ENCODE measurements at regions not wholly inside any gene's neighbourhood (a gene's known extent, or its start where the extent isn't known, plus 50 kb on each side); places are given as distances from the start of the nearest gene placed in this dataset.
"Not testable (repeated sequence)": the region's sequence is repeated elsewhere in the genome, so short reads cannot be mapped to it uniquely, and the experiment has no call there.

DNA sequence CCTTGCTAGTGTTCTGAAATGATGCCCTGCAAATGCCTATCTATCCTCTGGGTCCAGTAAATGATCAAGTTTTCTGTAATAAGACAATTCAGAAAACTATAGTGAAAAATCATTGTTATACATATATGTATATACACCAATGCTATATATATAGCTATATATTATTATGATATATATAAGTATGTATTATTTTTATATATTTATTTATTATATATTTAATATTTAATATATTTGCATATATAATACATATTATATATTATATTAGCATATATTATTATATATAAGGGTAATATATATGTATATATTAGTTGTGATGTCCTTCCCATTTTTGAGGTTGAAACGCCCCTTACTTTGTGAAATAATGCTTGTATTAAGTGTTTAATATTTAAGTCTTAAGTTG, 181.4 kb upstream of the CACNA2D1 start:
- DNase-seq (ENCODE audit: low read depth in 3 of 3), result no peak

DNA sequence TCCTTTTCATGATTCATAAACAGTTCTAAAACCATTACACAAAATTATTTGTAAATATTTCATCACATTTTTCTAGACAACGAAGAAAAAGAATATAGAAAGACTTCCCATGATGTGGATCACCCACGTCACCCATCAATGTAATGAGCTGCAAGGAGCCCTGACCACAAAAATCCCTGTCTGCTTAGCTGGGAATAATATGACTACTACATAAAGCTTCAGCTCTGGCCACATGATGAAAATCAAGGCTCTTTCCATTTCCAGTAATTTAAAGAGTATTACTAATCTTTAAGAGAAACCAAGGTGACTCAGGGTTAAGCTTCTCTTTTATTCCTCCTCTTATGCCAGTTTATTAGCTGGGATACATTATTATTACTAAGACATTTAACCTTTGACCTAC, 180.8 kb upstream of the CACNA2D1 start:
- DNase-seq (ENCODE audit: low read depth in 3 of 3), result no peak

DNA sequence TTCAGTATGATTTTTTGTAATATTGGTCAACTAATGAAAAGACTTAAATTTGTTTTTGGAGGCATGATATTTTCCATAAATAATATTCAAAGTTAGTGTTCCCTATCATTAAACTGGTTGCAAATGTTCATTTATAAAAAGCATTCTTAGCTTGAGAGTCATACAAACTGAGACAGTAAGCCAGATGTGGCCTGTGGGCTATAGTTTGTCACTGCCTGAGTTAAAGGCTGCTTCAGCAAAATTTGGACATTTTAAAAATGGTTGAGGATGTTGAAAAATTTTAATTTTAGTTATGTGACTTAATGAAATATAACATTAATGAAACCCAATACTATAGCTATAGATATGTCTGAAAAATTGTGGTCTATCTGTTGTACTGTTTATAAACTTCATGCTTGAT, 180.2 kb upstream of the CACNA2D1 start:
- DNase-seq (ENCODE audit: low read depth in 3 of 3), result no peak

DNA sequence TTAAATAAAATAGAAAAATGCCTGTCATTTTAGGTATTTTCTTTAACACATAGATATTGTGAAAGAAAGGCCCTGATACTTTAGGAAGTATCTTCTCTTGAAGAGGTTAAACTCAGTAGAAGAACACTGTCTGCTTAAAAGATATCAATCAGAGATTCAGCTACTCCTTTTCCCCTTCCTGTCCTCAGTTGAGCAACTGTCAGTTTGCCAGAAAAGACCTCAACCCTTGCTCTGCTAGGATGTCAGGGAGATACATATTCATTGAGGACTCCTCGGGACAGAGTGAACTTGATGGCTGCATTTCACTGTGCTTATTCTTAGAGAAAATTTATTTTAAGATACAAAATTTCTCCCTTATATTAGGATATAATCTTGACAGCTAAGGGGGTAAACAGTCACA, 173.6 kb upstream of the CACNA2D1 start:
- DNase-seq (ENCODE audit: low read depth in 3 of 3), result no peak

GRCh38 chr7:82616059-82616728, 172.6 kb upstream of the CACNA2D1 start:
- DNase-seq (ENCODE audit: low read depth in 3 of 3), result no peak

- DNase-seq (ENCODE audit: low read depth in 3 of 3), result no peak
Observed at GRCh38 chr7:82615527-82615926, 171.9 kb upstream of the CACNA2D1 start.

- DNase-seq (ENCODE audit: low read depth in 3 of 3), result no peak
Observed at GRCh38 chr7:82609746-82610145, 166.2 kb upstream of the CACNA2D1 start.

DNA sequence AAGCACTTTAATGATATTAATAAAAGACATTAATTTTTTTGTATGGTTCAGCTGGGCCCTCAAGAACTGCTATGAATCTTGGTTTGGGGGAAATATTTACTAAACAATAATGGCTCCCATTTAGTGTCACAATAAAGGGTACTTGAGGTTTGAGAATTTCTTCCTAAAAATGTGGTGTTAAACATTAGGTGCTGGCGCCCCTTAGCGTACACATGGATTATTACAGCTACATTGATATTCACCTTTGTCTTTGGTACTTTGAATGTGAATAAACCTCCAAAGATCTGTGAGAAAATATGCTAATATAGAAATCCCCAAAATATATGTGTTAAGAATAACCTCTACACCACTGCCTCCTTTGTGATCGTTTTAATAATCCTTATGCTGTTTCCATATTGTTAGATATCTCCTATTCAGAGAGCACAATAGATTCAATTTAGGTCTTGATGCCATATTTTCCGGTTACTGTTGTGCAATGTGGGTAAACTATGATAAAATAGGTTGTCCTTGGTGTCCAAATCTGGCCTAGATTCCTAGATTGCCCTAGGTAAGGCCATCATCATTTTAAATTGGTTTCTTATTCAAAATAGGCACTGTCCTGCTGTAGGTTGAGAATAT, 161.8 kb upstream of the CACNA2D1 start:
- DNase-seq (ENCODE audit: low read depth in 3 of 3), result no peak

GRCh38 chr7:82602066-82602465, 158.5 kb upstream of the CACNA2D1 start:
- DNase-seq (ENCODE audit: low read depth in 3 of 3), result no peak

DNA sequence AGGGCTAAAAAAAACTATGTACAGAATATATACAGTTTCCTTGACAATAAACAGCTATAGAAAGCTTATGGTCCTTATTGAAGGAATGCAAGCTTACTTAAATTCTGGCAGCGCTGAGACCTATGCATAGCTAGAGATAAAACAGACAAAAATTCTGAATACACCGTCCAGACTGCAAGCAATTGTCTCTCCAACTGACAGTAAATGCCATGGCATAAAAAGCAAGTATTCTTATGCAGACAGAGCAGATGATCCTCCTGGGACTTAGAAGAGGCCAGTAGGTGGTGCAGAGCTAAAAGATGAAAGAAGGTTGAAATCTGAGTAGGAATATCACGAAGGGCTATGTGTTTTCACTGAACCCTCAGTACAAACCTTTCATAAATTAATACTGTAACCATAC, 157.0 kb upstream of the CACNA2D1 start:
- no peak for DNase-seq (ENCODE audit: low read depth in 3 of 3)

DNA sequence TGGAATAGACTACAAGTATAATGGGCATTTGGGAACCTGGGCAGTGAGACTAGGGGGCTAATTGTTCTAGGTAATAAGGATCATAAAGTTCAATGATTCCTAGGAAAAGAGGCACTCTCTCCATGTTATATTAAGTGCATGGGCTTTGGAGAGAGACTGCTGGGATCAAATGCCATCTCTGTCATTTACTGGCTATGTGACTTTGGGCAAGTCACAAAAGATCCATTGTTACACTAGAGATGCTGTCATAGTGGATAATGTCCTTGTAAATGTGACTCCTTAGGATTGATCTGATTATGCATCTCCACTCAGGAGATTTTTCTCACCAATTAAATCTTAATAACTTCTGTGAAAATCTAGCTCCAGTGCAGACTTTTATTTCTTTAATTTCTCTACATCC, 156.3 kb upstream of the CACNA2D1 start:
- no peak for DNase-seq (ENCODE audit: low read depth in 3 of 3)

DNA sequence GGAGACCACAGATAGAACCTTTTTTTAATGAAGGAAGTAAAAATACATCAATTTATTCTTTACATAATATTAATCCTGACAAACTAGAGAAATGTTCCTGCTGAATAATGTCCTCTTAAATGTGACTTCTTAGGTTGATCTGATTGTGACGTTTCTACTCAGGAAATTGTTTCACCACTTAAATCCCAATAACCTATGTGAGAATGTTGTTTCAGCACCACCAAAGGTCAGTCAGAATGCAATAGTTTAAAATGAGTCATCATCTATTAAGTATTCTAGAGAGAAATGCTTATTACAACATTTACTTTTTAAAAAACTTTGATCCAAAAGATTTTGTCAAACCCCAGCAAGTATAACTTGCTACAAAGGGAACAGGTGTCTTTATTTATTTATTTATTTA, 155.4 kb upstream of the CACNA2D1 start:
- no peak for DNase-seq (ENCODE audit: low read depth in 3 of 3)

DNA sequence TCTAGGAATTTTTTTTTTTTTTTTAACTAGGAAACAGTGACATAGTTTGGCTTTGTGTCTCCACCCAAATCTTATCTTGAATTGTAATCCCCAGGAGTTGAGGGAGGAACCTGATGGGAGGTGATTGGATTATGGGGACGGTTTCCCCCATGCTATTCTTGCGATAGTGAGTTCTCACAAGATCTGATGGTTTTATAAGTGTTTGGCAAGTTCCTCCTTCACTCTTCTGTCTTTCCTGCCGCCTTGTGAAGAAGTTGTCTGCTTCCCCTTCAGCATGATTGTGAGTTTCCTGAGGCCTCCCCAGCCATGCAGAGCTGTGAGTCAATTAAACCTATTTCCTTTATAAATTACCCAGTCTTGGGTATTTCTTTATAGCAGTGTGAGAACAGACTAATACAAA, 152.2 kb upstream of the CACNA2D1 start:
- not testable (repeated sequence) for DNase-seq (ENCODE audit: low read depth in 3 of 3)

GRCh38 chr7:82595176-82595575, 151.6 kb upstream of the CACNA2D1 start:
- no peak for DNase-seq (ENCODE audit: low read depth in 3 of 3)

GRCh38 chr7:82594665-82595064, 151.1 kb upstream of the CACNA2D1 start:
- no peak for DNase-seq (ENCODE audit: low read depth in 3 of 3)

GRCh38 chr7:82593780-82594179, 150.2 kb upstream of the CACNA2D1 start:
- DNase-seq (ENCODE audit: low read depth in 3 of 3), result no peak

- DNase-seq (ENCODE audit: low read depth in 3 of 3), result no peak
Observed at GRCh38 chr7:82592416-82592815, 148.8 kb upstream of the CACNA2D1 start.

GRCh38 chr7:82579047-82579446, 135.5 kb upstream of the CACNA2D1 start:
- DNase-seq (ENCODE audit: low read depth in 3 of 3), result no peak

GRCh38 chr7:82578430-82578829, 134.9 kb upstream of the CACNA2D1 start:
- no peak for DNase-seq (ENCODE audit: low read depth in 3 of 3)

DNA sequence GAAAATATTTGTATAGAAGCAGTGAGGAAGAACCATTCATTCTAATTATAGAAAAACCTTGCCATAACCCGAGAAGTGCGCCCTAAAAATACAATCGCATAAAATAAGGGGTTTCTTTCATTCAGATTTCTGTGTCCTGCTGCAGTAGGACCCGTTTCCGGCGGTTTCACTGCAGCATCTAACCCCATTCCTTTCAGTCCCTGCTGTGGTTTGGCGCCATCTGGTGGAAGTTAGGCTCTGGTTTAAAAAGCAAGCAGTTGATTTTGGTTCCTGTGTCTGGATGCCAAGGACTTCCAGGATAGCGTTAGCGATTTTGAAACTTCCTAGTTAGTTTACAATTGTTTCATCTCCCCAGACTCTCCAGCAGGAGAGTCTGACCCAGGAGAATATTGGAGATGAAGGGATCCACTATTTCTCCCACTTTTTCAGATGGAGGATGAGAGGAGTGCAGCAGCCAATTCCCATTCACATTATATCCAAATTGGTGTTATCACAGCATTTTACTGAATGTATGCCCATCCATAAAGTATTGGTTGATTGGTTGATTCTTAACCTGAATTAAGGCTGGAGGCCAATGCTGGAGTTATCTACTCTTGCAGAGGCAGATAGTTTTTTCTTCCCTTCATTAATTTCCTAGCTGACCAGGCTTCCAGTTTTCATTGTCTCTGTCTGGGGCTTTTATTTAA, 128.8 kb upstream of the CACNA2D1 start:
- DNase-seq (ENCODE audit: low read depth in 3 of 3), result peak; percentile 16 to 62 (median 33)

- DNase-seq (ENCODE audit: low read depth in 3 of 3), result not testable (repeated sequence)
Observed at GRCh38 chr7:82571047-82571446, 127.5 kb upstream of the CACNA2D1 start.

DNA sequence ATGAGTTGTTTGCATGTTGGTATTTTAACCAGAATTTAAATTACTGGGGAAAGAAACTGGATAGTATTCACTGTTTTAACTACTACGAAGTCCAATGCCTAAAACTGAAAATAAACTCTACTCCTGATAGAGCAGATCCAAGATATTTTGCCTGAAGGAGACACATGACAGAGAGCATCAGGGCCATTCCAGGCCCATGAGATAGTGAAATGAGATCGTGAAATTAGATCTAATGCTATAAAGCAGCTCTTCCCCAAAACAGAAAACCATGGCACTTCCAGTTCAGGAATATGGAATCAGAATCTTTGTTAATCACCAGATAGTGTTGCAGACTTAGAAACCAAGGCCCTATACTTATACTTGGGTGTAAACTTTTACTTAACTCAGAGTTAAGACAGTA, 124.3 kb upstream of the CACNA2D1 start:
- no peak for DNase-seq (ENCODE audit: low read depth in 3 of 3)

DNA sequence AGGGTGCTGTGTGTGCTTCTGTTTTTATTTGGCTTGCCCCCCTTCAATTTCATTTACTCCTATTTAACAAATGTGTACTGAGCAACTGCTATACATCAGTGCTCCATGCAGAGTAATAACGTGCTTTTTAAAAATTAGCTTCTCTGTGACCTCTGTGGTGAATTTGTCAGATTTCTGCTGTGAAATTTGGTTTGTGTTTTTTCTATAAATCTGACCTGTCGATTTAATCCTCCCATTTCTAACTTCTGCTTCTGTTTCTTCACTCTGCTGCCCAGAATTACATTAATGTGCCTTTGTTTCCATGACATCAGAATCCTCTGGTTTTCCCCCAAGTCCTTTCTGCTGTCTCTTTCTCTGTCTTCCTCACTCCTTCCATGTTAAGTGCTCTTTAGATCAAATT, 123.8 kb upstream of the CACNA2D1 start:
- no peak for DNase-seq (ENCODE audit: low read depth in 3 of 3)
